Natural killer cell (primary cell): ENCODE measurements at regions not wholly inside any gene's neighbourhood (a gene's known extent, or its start where the extent isn't known, plus 50 kb on each side); places are given as distances from the start of the nearest gene placed in this dataset.

Source experiments
- ATAC-seq, 3 donors: fragments of 150-1000 bp in 2 of 3; fragments of 200-7000 bp in 1 of 3; cut with Tn5 transposase; 1 replicate in 1 of 3; 2 replicates in 2 of 3; pipeline ENCODE4 v1.10.0; 2021; ENCODE audit warnings: mild to moderate bottlenecking in 2 of 3, moderate library complexity in 2 of 3
- DNase-seq, 2 donors: peaks; one replicate each; pipeline versions ENCODE4 v3.0.0 to v3.0.0-alpha.2; 2013 to 2021; ENCODE audit warnings: mixed read lengths in 1 of 2
- H3K27ac ChIP-seq: one replicate; pipeline ENCODE4 v1.5.1; 2013; ENCODE audit warnings: mild to moderate bottlenecking, low read length
- H3K27me3 ChIP-seq: one replicate; pipeline ENCODE4 v1.6.1; 2013; ENCODE audit warnings: low read length; ENCODE audit not compliant: control insufficient read depth, insufficient read depth
- H3K36me3 ChIP-seq: one replicate; pipeline ENCODE4 v1.6.1; 2013; ENCODE audit warnings: low read length; ENCODE audit not compliant: control insufficient read depth, insufficient read depth
- H3K4me1 ChIP-seq: one replicate; pipeline ENCODE4 v1.6.1; 2013; ENCODE audit warnings: low read length; ENCODE audit not compliant: control insufficient read depth, insufficient read depth
- H3K4me3 ChIP-seq: one replicate; pipeline ENCODE4 v1.5.1; 2013; ENCODE audit warnings: low read length
- H3K9me3 ChIP-seq: one replicate; pipeline ENCODE4 v1.6.1; 2013; ENCODE audit warnings: low read length; ENCODE audit not compliant: control insufficient read depth, insufficient read depth
- H3K27ac Mint-ChIP-seq, 2 donors: one replicate each; pipeline ENCODE4 v1.8.0; 2022; ENCODE audit warnings: mild to moderate bottlenecking in 2 of 2, mixed read lengths in 2 of 2, moderate library complexity in 1 of 2
- H3K27me3 Mint-ChIP-seq, 2 donors: one replicate each; pipeline ENCODE4 v1.8.0; 2022; ENCODE audit warnings: low read depth in 2 of 2, mixed read lengths in 2 of 2
- H3K36me3 Mint-ChIP-seq: one replicate; pipeline ENCODE4 v1.8.0; 2022; ENCODE audit warnings: mixed read lengths
- H3K4me1 Mint-ChIP-seq, 2 donors: one replicate each; pipeline ENCODE4 v1.8.0; 2022; ENCODE audit warnings: mixed read lengths in 2 of 2
- H3K4me3 Mint-ChIP-seq: one replicate; pipeline ENCODE4 v1.8.0; 2022; ENCODE audit warnings: mild to moderate bottlenecking, moderate library complexity, mixed read lengths
- H3K9me3 Mint-ChIP-seq, 2 donors: one replicate each; pipeline ENCODE4 v1.8.0; 2022; ENCODE audit warnings: mixed read lengths in 2 of 2
- WGBS: methylation state at CpG from one replicate; pipeline ENCODE4 v1.1.7; 2013; ENCODE audit warnings: missing lambda C conversion rate; ENCODE audit not compliant: insufficient coverage; 5-methylcytosine and 5-hydroxymethylcytosine counted together
- intact Hi-C: fragments of 100-400 bp; cut with micrococcal nuclease; formaldehyde crosslinking; loops from one replicate; pipeline ENCODE4 v1.14.2; 2022
- TF ChIP-seq, protein P1 (sequence below): fragments of 200-600 bp; IDR thresholded peaks from one replicate; pipeline ENCODE4 v1.8.0; 2022; ENCODE audit warnings: antibody characterized with exemption

DNA sequence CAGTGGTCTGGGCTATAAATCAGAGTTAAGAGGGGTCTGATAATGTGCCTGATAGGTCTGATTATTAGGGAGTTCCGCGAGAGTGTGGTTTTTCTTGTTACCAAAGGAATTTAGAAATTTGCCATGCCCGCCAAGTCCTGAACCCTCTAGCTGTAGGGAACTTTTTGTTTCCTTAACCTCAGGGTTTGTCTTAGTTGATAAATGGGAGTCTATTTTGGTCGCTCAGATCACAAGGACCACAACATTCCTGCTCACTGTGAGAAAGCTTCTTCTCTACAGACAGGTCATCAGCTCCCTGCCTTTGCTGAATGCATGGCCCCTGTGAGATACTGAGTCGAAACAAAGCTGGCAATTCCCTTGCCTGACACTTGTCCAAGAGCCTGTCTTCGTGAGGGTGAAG lies 497.8 kb downstream of the HS3ST4 start:
- H3K9me3 Mint-ChIP-seq, result peaks cover 4 to 12% of the 10 kb centered on the region in 2 donors
- H3K4me1 Mint-ChIP-seq, result no peaks in the 10 kb centered on the region
- H3K4me3 ChIP-seq, result no peak overlapping the region
- H3K4me3 Mint-ChIP-seq, result no peak overlapping the region
- TF ChIP-seq, protein P1, sequence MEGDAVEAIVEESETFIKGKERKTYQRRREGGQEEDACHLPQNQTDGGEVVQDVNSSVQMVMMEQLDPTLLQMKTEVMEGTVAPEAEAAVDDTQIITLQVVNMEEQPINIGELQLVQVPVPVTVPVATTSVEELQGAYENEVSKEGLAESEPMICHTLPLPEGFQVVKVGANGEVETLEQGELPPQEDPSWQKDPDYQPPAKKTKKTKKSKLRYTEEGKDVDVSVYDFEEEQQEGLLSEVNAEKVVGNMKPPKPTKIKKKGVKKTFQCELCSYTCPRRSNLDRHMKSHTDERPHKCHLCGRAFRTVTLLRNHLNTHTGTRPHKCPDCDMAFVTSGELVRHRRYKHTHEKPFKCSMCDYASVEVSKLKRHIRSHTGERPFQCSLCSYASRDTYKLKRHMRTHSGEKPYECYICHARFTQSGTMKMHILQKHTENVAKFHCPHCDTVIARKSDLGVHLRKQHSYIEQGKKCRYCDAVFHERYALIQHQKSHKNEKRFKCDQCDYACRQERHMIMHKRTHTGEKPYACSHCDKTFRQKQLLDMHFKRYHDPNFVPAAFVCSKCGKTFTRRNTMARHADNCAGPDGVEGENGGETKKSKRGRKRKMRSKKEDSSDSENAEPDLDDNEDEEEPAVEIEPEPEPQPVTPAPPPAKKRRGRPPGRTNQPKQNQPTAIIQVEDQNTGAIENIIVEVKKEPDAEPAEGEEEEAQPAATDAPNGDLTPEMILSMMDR, result no peak
- 8% methylated on average over 6 of the region's 6 CpGs for WGBS
- intact Hi-C loops, result no loop called here
- H3K27me3 ChIP-seq, result peaks cover 2% of the 10 kb centered on the region
- H3K36me3 ChIP-seq, result no peaks in the 10 kb centered on the region
- ATAC-seq, result no peak
- no peak overlapping the region for H3K27ac Mint-ChIP-seq
- peaks cover 4 to 6% of the 10 kb centered on the region in 2 donors for H3K27me3 Mint-ChIP-seq
- DNase-seq, result no peak
- H3K4me1 ChIP-seq, result no peaks in the 10 kb centered on the region
- H3K27ac ChIP-seq, result no peak overlapping the region
- no peaks in the 10 kb centered on the region for H3K36me3 Mint-ChIP-seq
- no peaks in the 10 kb centered on the region for H3K9me3 ChIP-seq

DNA sequence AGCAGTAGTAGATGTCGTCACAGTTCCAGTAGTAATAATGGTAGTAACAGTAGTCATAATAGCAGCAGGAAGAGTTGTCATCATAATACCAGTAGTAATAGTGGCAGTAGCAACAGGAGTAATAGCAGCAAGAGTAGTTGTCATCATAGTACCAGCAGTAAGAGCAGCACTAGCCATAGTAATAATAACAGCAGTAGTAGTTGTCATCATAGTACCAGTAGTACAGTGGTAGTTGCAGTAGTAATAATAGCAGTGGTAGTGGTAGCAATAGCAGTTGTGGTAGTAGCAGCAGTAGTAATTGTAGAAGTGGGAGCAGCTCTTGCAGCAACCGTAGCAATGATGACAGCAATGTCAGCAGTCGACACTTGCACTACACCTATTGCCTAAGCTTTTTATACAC lies 502.8 kb downstream of the HS3ST4 start:
- H3K4me1 Mint-ChIP-seq, result no peaks in the 10 kb centered on the region
- H3K4me3 ChIP-seq, result no peak overlapping the region

DNA sequence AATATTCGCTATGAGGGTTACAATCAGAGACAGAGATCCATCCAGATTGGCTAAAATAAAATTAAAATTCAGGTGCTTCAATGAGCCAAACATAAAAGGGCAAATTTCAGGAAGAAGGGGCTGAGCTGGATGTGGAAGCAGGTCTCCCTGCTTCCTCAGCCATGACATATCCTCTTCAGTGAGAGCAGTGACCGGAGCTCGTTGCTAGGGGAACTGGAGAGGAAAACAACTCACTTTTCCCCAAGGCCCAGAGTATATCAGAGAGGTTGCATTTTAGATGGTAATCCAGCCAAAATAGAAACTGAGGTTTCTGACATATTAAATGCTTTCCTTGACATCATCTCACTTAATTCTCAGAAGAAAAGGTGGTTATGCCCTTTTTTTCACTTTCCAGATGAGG lies 503.5 kb downstream of the HS3ST4 start:
- H3K36me3 ChIP-seq, result no peaks in the 10 kb centered on the region
- no peak overlapping the region for H3K27ac ChIP-seq
- H3K4me3 ChIP-seq, result no peak overlapping the region
- H3K9me3 Mint-ChIP-seq, result peaks cover 4 to 12% of the 10 kb centered on the region in 2 donors
- H3K27me3 ChIP-seq, result peaks cover 2% of the 10 kb centered on the region
- TF ChIP-seq, protein P1, result no peak
- H3K36me3 Mint-ChIP-seq, result no peaks in the 10 kb centered on the region
- H3K9me3 ChIP-seq, result no peaks in the 10 kb centered on the region
- H3K4me3 Mint-ChIP-seq, result no peak overlapping the region
- no peak overlapping the region for H3K27ac Mint-ChIP-seq
- intact Hi-C loops, result no loop called here
- DNase-seq (no peak), ATAC-seq (no peak)
- no peaks in the 10 kb centered on the region for H3K4me1 ChIP-seq
- H3K4me1 Mint-ChIP-seq, result no peaks in the 10 kb centered on the region
- no peaks in the 10 kb centered on the region for H3K27me3 Mint-ChIP-seq
- WGBS, result 33% methylated on average over 2 of the region's 3 CpGs

More for the DNA sequence above, 502.8 kb downstream of the HS3ST4 start:
- no peak for ATAC-seq
- no peaks in the 10 kb centered on the region for H3K36me3 Mint-ChIP-seq
- intact Hi-C loops, result no loop called here
- H3K27ac Mint-ChIP-seq, result no peak overlapping the region
- H3K27me3 Mint-ChIP-seq, result no peaks in the 10 kb centered on the region
- Histone ChIP-seq H3K36me3 (no peaks in the 10 kb centered on the region), H3K9me3 (no peaks in the 10 kb centered on the region), H3K27me3 (peaks cover 2% of the 10 kb centered on the region), H3K27ac (no peak overlapping the region), H3K4me1 (no peaks in the 10 kb centered on the region)
- TF ChIP-seq, protein P1, result no peak
- H3K4me3 Mint-ChIP-seq, result no peak overlapping the region
- DNase-seq, result no peak
- 95% methylated on average over 3 of the region's 3 CpGs for WGBS
- peaks cover 4 to 12% of the 10 kb centered on the region in 2 donors for H3K9me3 Mint-ChIP-seq

DNA sequence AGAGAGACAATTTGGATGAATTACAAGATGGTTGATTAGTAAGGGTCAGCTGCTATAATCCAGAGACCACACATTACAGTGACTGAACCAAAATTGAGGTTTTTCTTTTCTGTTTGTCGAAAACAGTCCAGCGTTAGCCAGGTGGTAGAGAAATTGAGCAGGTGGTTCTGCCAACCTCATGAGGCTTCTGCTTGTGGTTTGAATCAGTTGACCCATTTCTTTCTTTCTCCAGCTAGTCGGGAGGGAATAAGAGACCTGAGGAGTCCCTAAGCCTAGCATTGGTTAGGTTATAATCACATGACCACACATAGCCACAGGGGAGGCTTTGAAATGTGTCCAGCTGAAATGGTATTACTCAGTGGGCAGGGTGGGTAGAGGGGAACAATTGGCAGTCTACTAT lies 504.6 kb downstream of the HS3ST4 start:
- H3K27ac Mint-ChIP-seq, result no peak overlapping the region
- no peak for DNase-seq
- H3K36me3 Mint-ChIP-seq, result no peaks in the 10 kb centered on the region
- intact Hi-C loops, result no loop called here
- H3K36me3 ChIP-seq, result no peaks in the 10 kb centered on the region
- H3K9me3 Mint-ChIP-seq, result peaks cover 4 to 12% of the 10 kb centered on the region in 2 donors
- peaks cover 2% of the 10 kb centered on the region for H3K27me3 ChIP-seq
- WGBS, result 70% methylated on average over 3 of the region's 3 CpGs
- no peak for ATAC-seq
- no peaks in the 10 kb centered on the region for H3K9me3 ChIP-seq
- no peak overlapping the region for H3K4me3 Mint-ChIP-seq
- no peaks in the 10 kb centered on the region for H3K4me1 Mint-ChIP-seq
- no peak overlapping the region for H3K4me3 ChIP-seq
- H3K4me1 ChIP-seq, result no peaks in the 10 kb centered on the region
- no peak overlapping the region for H3K27ac ChIP-seq
- peaks cover 0 to 3% of the 10 kb centered on the region in 2 donors for H3K27me3 Mint-ChIP-seq
- TF ChIP-seq, protein P1, result no peak
